ENCODE measurements at regions not wholly inside any gene's neighbourhood (a gene's known extent, or its start where the extent isn't known, plus 50 kb on each side); places are given as distances from the start of the nearest gene placed in this dataset.

GRCh38 chr1:168792142-168792541 is 63.1 kb upstream of the DPT start:
- ATAC-seq, result no peak
- TF ChIP-seq ZNF565 (CRISPR knock-in tag; conservative IDR thresholded peaks at IDR 0.05; ENCODE audit: low read depth), result no peak
- no peak for TF ChIP-seq ZFP3 (CRISPR knock-in tag; IDR thresholded peaks at IDR 0.05)
- no peak for TF ChIP-seq ESRRG (CRISPR knock-in tag; IDR thresholded peaks at IDR 0.05)
- TF ChIP-seq CSDC2 (CRISPR knock-in tag; IDR thresholded peaks at IDR 0.05), result no peak
- no peak for TF ChIP-seq PPARA (CRISPR knock-in tag; IDR thresholded peaks at IDR 0.05; ENCODE audit: borderline replicate concordance)
- TF ChIP-seq GLIS3 (CRISPR knock-in tag; IDR thresholded peaks at IDR 0.05), result no peak
- no peak for TF ChIP-seq ISL1 (CRISPR knock-in tag; IDR thresholded peaks at IDR 0.05)
- TF ChIP-seq BACH2 (CRISPR knock-in tag; IDR thresholded peaks at IDR 0.05; ENCODE audit: borderline replicate concordance), result no peak
- no peak for TF ChIP-seq CSRNP3 (CRISPR knock-in tag; IDR thresholded peaks at IDR 0.05)
- TF ChIP-seq ZC3H10 (CRISPR knock-in tag; IDR thresholded peaks at IDR 0.05), result no peak
- no peak for TF ChIP-seq POU6F1 (CRISPR knock-in tag; IDR thresholded peaks at IDR 0.05; ENCODE audit: borderline replicate concordance, low read depth)
- TF ChIP-seq OSR1 (CRISPR knock-in tag; IDR thresholded peaks at IDR 0.05), result no peak

- no peak for TF ChIP-seq CSDC2 (CRISPR knock-in tag; IDR thresholded peaks at IDR 0.05)
- no peak for TF ChIP-seq ZNF8 (CRISPR knock-in tag; IDR thresholded peaks at IDR 0.05)
- TF ChIP-seq PPARA (CRISPR knock-in tag; IDR thresholded peaks at IDR 0.05; ENCODE audit: borderline replicate concordance), result no peak
- no peak for TF ChIP-seq TCF4 (CRISPR knock-in tag; IDR thresholded peaks at IDR 0.05; ENCODE audit: borderline replicate concordance)
- TF ChIP-seq ISL1 (CRISPR knock-in tag; IDR thresholded peaks at IDR 0.05), result no peak
- no peak for TF ChIP-seq ZNF70 (CRISPR knock-in tag; IDR thresholded peaks at IDR 0.05)
- no peak for TF ChIP-seq POU6F1 (CRISPR knock-in tag; IDR thresholded peaks at IDR 0.05; ENCODE audit: borderline replicate concordance, low read depth)
- TF ChIP-seq OSR1 (CRISPR knock-in tag; IDR thresholded peaks at IDR 0.05), result no peak
- no peak for TF ChIP-seq ESRRG (CRISPR knock-in tag; IDR thresholded peaks at IDR 0.05)
- no peak for TF ChIP-seq TSHZ2 (CRISPR knock-in tag; IDR thresholded peaks at IDR 0.05)
- no peak for TF ChIP-seq BACH2 (CRISPR knock-in tag; IDR thresholded peaks at IDR 0.05; ENCODE audit: borderline replicate concordance)
- no peak for TF ChIP-seq TOX (CRISPR knock-in tag; IDR thresholded peaks at IDR 0.05; ENCODE audit: borderline replicate concordance)
- ATAC-seq, result no peak
Measured at GRCh38 chr1:168792592-168793125, 63.7 kb upstream of the DPT start.

- ATAC-seq, result no peak
- no peak for TF ChIP-seq CSRNP3 (CRISPR knock-in tag; IDR thresholded peaks at IDR 0.05)
- no peak for TF ChIP-seq CREB5 (CRISPR knock-in tag; IDR thresholded peaks at IDR 0.05; ENCODE audit: low read depth)
Measured at GRCh38 chr1:168794057-168794456, 65.1 kb upstream of the DPT start.
